Amniotic epithelial cell (primary cell): ENCODE measurements at regions not wholly inside any gene's neighbourhood (a gene's known extent, or its start where the extent isn't known, plus 50 kb on each side); places are given as distances from the start of the nearest gene placed in this dataset.

Experiments
- DNase-seq: peaks from one replicate; pipeline ENCODE4 v3.0.0-alpha.2; 2010; ENCODE audit warnings: low read depth

GRCh38 chr13:103895835-103896531 is 829.8 kb upstream of the SLC10A2 start:
- DNase-seq, result no peak

DNA sequence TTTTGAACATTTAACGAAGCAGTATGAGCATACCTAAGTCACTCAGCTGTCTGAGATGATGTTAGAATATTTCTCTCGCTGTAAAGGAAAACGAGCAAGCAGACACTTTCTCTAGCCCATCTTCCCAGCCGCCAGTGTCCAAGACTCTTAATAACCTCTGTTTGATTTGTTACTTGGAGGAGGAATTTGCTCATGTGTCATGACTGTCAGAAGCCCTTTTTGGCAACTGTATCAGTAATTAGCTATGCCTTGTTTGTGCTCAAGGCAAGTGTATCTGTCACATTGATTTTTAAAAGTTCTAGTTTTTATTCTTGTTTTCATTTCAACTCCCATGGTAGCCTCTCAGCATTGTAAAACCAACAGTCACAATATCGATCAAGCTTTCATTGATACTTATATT is 828.4 kb upstream of the SLC10A2 start:
- DNase-seq, result no peak

- no peak for DNase-seq
These were observed 818.0 kb upstream of the SLC10A2 start for GRCh38 chr13:103884101-103884723.

DNA sequence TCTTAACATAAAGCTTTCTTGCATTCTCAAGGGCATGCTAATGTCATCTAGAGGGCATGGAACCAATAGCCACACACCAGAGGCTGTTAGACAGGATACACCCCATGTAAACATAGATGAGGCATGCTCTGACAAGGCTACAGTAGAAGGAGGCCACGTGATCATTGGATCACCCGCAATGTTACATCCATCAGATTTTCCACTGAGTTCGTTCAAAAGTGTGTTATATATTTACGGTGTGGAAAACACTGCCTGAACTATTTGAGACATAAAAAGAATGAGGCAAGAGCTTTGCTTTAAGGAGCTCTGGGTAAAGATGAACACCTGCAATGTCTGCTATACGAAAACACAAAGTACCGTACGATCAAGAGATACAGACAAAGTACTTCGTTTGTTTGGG is 817.5 kb upstream of the SLC10A2 start:
- peak; percentile 49 for DNase-seq

- peak; percentile 93 for DNase-seq
These were observed 816.9 kb upstream of the SLC10A2 start for GRCh38 chr13:103883164-103883563.

- peak; percentile 58 for DNase-seq
These were observed 813.9 kb upstream of the SLC10A2 start for GRCh38 chr13:103880146-103880545.

GRCh38 chr13:103878891-103879605 is 812.8 kb upstream of the SLC10A2 start:
- DNase-seq, result peak; percentile 74

DNA sequence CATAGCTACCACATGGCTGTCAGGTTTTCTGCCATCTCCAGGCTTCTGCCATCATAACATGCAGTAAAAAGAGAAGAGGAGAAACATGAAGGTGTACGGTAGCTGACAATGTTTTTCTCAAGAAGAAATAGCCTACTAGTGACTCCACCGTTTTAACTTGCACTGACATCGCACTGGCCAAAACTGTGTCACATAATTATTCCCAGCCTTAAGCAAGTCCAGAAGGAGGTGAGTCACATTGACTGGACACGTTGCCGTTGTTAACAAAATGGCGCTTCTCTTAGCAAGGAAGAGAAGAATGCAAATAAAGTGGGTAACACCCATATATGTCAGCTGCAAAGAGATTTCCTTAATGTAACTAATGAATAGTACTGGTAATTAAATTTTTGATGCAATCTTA is 810.4 kb upstream of the SLC10A2 start:
- peak; percentile 4 for DNase-seq

DNA sequence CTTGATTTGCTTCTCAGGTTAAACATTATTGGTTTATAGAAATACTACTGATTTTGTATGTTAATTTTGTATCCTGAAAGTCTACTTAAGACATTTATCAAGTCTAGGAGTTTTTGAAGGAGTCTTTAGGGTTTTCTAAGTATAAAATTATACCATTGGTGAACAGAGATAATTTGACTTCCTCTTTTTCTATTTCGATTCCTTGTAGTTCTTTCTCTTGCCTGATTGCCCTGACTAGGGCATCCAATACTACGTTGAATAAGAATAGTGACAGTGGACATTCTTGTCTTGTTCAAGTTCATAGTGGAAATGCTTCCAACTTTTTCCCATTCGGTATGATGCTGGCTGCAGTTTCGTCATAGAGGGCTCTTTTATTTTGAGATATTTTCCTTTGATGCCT is 807.5 kb upstream of the SLC10A2 start:
- no peak for DNase-seq

- DNase-seq, result no peak
These were observed 799.8 kb upstream of the SLC10A2 start for GRCh38 chr13:103866048-103866447.

- DNase-seq, result no peak
These were observed 796.3 kb upstream of the SLC10A2 start for GRCh38 chr13:103862525-103862924.

GRCh38 chr13:103859952-103860351 is 793.7 kb upstream of the SLC10A2 start:
- DNase-seq, result peak; percentile 16

GRCh38 chr13:103852036-103852435 is 785.8 kb upstream of the SLC10A2 start:
- DNase-seq, result no peak

DNA sequence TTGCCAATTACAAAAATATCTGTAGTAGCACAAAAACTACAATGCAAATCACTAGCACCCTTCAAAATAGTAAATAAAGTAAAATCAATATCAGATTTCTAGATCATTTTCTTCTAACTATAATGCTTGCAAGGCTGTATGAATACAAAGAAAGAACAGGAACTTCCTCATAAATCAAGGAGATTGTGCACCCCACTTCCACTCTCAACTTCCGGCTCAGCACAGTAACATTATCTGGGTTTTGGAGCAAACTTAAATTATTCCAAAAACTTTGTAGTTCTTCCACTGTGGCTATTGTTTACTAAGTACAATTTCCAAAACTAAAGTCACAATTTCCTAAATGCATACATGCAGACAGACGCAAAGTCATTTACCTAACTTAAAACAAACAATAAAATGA is 778.3 kb upstream of the SLC10A2 start:
- DNase-seq, result no peak

- no peak for DNase-seq
These were observed 773.2 kb upstream of the SLC10A2 start for GRCh38 chr13:103839460-103839859.

- DNase-seq, result no peak
These were observed 768.8 kb upstream of the SLC10A2 start for GRCh38 chr13:103835052-103835451.

DNA sequence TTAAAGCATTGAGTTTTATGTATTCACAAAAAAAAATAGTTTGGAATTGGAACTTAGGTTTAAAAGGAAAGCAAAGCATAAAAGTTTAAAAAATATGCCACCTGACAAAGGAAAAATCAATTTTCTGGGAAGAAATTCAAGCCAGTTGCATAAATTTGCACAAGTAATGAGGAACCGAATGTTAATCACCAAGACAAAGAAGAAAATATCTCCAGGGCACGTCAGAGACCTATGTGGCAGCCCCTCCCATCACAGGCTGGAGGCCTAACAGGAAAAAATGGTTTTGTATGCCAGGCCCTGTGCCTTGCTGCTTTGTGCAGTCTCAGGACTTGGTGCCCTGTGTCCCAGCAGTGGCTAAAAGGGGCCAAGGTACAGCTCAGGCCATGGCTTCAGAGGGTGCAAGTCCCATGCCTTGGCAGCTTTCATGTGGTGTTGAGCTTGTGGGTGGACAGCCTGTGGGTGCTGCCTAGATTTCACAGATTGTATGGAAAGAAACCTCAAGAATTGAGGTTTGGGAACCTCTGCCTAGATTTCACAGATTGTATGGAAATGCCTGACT is 767.2 kb upstream of the SLC10A2 start:
- DNase-seq, result no peak

- peak; percentile 1 for DNase-seq
These were observed 749.4 kb upstream of the SLC10A2 start for GRCh38 chr13:103815619-103816018.

GRCh38 chr13:103812971-103813370 is 746.8 kb upstream of the SLC10A2 start:
- DNase-seq, result no peak

DNA sequence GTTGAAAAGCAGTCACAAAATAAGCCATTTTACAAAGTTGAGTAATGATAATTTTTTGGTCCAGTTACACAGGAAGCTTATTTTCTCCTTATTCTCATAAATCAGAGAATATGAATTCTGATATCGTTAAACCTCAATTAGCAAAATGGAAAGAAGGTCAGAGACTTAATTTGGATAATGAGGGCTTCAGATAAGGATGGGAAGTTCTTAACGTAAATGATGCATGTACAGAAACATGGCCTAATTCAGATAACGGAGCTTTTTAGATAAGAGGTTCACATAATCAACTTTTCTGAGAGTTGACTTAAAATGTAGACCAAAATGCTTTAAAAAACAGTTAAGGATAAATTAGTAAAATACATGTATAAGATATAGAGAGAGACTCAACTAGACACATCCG is 746.3 kb upstream of the SLC10A2 start:
- no peak for DNase-seq

GRCh38 chr13:103810026-103810425 is 743.8 kb upstream of the SLC10A2 start:
- no peak for DNase-seq

DNA sequence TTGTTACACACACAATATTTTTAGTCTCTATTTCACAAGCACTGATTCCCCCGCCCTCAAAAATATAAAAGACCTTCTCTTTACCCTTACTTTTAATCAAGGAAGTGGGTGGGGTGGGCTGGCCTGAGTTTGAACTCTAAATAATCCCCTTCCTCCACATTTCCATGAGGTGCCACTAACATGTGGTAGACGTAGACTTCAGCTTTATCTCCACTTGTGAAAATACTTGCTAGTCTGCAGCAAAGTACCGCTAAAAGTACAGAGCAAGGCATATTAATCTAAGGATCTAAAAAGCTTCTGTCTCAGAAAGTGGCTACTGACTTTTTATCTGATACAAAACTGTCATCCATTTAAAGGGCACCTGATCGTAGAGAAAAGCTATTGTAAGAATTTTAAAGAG is 739.6 kb upstream of the SLC10A2 start:
- no peak for DNase-seq

DNA sequence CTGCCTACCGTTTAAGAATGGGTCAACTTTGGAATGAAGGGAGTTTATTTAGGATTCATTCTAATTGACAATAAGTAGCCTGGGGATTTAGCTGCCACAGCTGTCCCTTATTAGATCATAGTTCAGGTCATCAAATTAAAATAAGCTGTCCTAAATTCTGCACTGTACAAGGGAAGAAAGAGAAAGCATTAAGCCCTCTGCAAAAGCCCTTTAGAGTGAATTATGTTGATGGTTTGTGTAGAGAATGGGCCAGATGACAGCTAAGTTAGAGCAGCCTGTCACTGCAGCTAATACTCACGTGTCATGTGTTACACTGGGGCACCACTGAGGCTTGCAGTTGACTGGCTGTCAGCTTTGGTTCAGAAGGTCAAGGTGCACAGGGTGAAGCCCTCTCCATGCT is 737.1 kb upstream of the SLC10A2 start:
- no peak for DNase-seq
